ENCODE measurements at regions not wholly inside any gene's neighbourhood (a gene's known extent, or its start where the extent isn't known, plus 50 kb on each side); places are given as distances from the start of the nearest gene placed in this dataset.

DNA sequence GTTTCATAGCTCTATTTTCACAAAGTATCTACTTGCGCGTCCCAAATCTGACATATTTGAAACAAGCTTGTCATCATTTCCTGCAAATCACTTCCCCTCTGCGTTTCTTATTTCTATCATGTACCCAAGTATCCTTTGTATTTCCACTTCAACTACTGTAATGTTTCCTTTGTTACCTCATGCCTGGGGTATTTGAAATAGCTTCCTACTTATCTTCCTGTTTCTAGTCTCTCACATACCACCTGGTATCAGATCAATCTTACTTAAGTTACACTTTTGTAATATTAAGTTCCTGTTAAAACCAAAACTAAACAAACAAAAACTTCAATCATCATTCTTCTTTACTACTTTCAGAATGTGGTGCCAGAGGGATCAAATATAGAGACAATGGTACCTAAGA is 93.6 kb upstream of the SMAD1 start:
- TF ChIP-seq, protein P1, sequence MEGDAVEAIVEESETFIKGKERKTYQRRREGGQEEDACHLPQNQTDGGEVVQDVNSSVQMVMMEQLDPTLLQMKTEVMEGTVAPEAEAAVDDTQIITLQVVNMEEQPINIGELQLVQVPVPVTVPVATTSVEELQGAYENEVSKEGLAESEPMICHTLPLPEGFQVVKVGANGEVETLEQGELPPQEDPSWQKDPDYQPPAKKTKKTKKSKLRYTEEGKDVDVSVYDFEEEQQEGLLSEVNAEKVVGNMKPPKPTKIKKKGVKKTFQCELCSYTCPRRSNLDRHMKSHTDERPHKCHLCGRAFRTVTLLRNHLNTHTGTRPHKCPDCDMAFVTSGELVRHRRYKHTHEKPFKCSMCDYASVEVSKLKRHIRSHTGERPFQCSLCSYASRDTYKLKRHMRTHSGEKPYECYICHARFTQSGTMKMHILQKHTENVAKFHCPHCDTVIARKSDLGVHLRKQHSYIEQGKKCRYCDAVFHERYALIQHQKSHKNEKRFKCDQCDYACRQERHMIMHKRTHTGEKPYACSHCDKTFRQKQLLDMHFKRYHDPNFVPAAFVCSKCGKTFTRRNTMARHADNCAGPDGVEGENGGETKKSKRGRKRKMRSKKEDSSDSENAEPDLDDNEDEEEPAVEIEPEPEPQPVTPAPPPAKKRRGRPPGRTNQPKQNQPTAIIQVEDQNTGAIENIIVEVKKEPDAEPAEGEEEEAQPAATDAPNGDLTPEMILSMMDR (conservative IDR thresholded peaks at IDR 0.05; ENCODE audit: low read depth, low read length): no peak
- H3K4me3 ChIP-seq (ENCODE audit: low read depth, low read length): no peak overlapping the region
- DNase-seq (ENCODE audit: low read depth): peak; percentile 2

DNA sequence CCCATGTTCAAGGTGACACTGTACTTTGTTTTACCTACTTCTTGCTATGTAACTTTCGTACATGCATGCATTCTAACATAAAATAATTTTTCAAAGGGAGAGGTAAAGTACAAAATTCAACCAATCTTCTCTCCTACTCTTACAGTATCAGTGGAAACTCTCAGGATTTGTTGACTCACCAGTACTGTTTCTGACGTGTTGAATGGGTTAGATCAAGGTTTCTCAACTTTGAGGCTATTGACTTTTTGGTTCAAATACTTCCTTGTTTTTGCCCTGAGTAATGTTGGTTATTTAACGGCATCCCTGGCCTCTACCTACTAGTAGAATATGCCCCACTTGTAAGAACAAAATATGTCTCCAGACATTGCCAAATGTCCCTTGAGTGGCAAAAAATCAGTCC is 94.6 kb upstream of the SMAD1 start:
- TF ChIP-seq, protein P1 (conservative IDR thresholded peaks at IDR 0.05; ENCODE audit: low read depth, low read length): no peak
- DNase-seq (ENCODE audit: low read depth): no peak
- no peak overlapping the region for H3K4me3 ChIP-seq (ENCODE audit: low read depth, low read length)

DNA sequence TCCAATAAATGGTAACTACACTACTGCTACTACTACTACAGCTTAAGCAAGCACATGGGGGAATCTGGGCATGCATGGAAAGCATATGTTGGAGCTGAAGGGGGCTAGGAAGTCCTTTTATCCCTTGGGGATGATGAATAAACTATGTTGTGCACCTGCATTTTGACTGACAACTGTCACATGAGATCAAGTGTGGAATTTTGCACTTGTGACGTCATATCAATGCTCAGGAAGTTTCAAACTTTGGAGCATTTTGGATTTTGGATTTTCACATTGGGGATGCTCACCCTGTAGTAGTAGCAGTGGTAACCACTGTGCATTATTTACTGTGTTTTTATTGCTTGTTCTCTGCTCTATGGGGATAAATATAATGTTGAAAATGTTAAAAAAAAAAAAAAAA is 100.5 kb upstream of the SMAD1 start:
- TF ChIP-seq, protein P1 (conservative IDR thresholded peaks at IDR 0.05; ENCODE audit: low read depth, low read length): no peak
- no peak for DNase-seq (ENCODE audit: low read depth)
- no peak overlapping the region for H3K4me3 ChIP-seq (ENCODE audit: low read depth, low read length)

DNA sequence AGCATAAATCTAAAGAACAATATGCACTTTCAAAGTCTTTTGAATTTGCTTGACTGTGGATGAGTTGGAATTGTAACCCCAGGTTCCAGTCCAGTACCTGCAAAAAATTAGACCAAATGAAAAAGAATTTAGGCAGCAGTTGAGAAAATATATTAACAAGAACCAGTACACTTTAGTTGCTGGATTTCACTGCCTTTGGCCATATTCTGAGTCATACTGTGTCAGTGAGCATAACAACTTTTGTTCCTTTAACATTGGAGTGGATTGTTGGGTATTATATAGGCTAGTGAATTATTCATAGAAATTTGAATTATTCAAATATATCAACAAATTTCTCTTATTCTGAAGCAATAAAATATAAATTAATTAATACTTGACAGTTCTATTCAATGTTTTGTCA is 101.5 kb upstream of the SMAD1 start:
- no peak for DNase-seq (ENCODE audit: low read depth)
- TF ChIP-seq, protein P1 (conservative IDR thresholded peaks at IDR 0.05; ENCODE audit: low read depth, low read length): no peak
- H3K4me3 ChIP-seq (ENCODE audit: low read depth, low read length): no peak overlapping the region

DNA sequence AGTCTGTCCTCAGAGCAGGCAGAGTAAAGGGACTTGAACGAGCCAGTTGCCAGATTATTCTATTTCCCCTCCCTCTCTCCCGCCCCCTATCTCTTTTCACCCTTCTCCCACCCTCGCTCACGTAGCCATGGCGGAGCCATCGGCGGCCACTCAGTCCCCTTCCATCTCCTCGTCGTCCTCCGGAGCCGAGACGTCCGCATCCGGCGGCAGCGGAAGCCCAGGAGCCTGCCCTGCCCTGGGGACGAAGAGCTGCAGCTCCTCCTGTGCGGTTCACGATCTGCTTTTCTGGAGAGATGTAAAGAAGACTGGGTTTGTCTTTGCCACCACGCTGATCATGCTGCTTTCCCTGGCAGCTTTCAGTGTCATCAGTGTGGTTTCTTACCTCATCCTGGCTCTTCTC is 106.2 kb upstream of the SMAD1 start:
- H3K4me3 ChIP-seq (ENCODE audit: low read depth, low read length): no peak overlapping the region
- TF ChIP-seq, protein P1 (conservative IDR thresholded peaks at IDR 0.05; ENCODE audit: low read depth, low read length): no peak
- no peak for DNase-seq (ENCODE audit: low read depth)

DNA sequence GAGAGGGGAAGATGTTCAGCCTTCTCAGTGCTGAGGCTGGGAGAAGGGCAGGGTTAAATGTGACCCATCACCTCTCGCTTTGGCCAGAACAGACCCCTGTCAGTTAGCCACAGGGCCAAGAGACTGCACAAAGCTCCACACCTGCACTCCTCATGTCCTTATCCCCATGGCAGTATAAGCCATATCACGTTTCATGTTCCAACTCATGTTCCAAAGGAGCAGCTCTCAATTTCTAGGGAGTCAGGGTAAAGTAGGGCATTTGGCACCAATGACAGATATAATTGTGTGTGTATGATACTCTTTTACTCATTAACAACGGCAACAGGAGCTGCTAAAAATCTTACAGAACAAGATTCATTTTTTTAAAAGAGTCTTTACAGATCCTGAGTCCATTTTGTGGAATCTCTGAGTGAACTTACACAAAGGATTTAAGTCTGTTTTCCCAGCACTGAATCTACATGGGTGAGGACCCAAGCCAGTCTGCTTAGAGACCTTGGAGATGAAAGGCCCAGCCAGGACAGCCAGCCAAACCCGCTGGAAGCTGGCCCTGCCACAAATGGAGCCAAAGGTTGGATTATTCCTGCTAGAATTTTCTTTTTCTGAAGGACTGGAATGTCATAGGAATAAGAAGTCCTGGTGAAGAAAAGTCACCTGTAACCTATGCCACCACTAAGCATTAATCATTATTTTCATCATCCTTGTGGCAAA is 129.1 kb upstream of the SMAD1 start:
- TF ChIP-seq, protein P1 (conservative IDR thresholded peaks at IDR 0.05; ENCODE audit: low read depth, low read length): no peak
- DNase-seq (ENCODE audit: low read depth): no peak
- H3K4me3 ChIP-seq (ENCODE audit: low read depth, low read length): no peak overlapping the region

DNA sequence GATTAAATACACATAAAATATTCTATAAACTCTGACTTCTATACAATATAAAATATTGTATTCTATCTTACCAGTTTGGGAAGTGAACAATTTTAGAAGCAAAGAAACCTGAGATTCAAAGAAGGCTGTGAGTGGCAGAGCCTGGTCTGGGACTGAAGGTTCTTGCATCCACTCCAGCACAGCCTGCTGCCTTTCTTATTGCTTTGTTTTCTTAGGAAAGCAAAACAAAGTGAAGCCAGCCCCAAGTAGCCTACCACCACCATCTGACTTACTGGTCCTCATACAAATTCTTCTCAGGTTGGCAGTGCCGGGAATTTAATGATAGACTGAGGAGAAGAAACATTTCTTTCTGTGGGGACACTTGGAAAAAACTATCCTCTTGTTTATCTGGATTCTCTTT is 129.7 kb upstream of the SMAD1 start:
- H3K4me3 ChIP-seq (ENCODE audit: low read depth, low read length): no peak overlapping the region
- TF ChIP-seq, protein P1 (conservative IDR thresholded peaks at IDR 0.05; ENCODE audit: low read depth, low read length): no peak
- no peak for DNase-seq (ENCODE audit: low read depth)

Data from choroid plexus epithelial cell (primary cell).